Ascending aorta (tissue), 2 donors: ENCODE measurements at regions not wholly inside any gene's neighbourhood (a gene's known extent, or its start where the extent isn't known, plus 50 kb on each side); places are given as distances from the start of the nearest gene placed in this dataset.

Experiments used
- DNase-seq, 2 donors: peaks; one replicate each; pipeline ENCODE4 v3.0.0-alpha.2; 2019; ENCODE audit warnings: low spot score in 2 of 2
- H3K27ac ChIP-seq, 2 donors: fragments of 200-600 bp; sonication (generic); one replicate each; pipeline ENCODE4 v1.5.1; 2016 to 2017; ENCODE audit warnings: mild to moderate bottlenecking in 1 of 2
- H3K27me3 ChIP-seq: fragments of 200-600 bp; sonication (generic); one replicate; pipeline ENCODE4 v1.5.1; 2017
- H3K36me3 ChIP-seq, 2 donors: fragments of 200-600 bp; sonication (generic); one replicate each; pipeline ENCODE4 v1.5.1; 2016
- H3K4me1 ChIP-seq, 2 donors: fragments of 200-600 bp; sonication (generic); one replicate each; pipeline ENCODE4 v1.5.1; 2016 to 2017; ENCODE audit warnings: mild to moderate bottlenecking in 1 of 2
- H3K4me3 ChIP-seq, 2 donors: fragments of 200-600 bp; sonication (generic); one replicate each; pipeline ENCODE4 v1.5.1; 2016 to 2017; ENCODE audit warnings: mild to moderate bottlenecking in 1 of 2
- H3K9me3 ChIP-seq, 2 donors: fragments of 200-600 bp; sonication (generic); one replicate each; pipeline ENCODE4 v1.5.1; 2016
- CTCF ChIP-seq, 3 experiments: fragments of 200-600 bp in 2 of 3; fragments of 450-650 bp in 1 of 3; sonication (generic) in 2 of 3; IDR thresholded peaks; one replicate each; pipeline ENCODE4 v1.5.1; 2016 to 2019; ENCODE audit warnings: antibody characterized with exemption in 3 of 3, mild to moderate bottlenecking in 1 of 3, moderate library complexity in 1 of 3
- intact Hi-C: fragments of 100-400 bp; cut with DNase I; formaldehyde crosslinking; loops from one replicate; pipeline ENCODE4 v1.15.1; 2023

- Histone ChIP-seq H3K4me1 (no peaks in the 10 kb centered on the region), H3K9me3 (no peaks in the 10 kb centered on the region), H3K27ac (no peak overlapping the region), H3K27me3 (no peaks in the 10 kb centered on the region), H3K4me3 (no peak overlapping the region), H3K36me3 (no peaks in the 10 kb centered on the region)
- no peak for DNase-seq
- no peak for TF ChIP-seq CTCF (IDR thresholded peaks at IDR 0.05)
- intact Hi-C loops = no loop called here
Observed at GRCh38 chr5:2259494-2260107, 376.9 kb upstream of the IRX4 start.

- intact Hi-C loops = no loop called here
Observed at GRCh38 chr5:2258861-2259260, 376.1 kb upstream of the IRX4 start.

GRCh38 chr5:2257326-2258244 is 374.9 kb upstream of the IRX4 start:
- no peak for TF ChIP-seq CTCF (IDR thresholded peaks at IDR 0.05)
- Histone ChIP-seq H3K27me3 (no peaks in the 10 kb centered on the region), H3K9me3 (no peaks in the 10 kb centered on the region), H3K4me3 (no peak overlapping the region), H3K36me3 (no peaks in the 10 kb centered on the region), H3K4me1 (no peaks in the 10 kb centered on the region), H3K27ac (no peak overlapping the region)
- DNase-seq = no peak
- intact Hi-C loops = no loop called here

More at GRCh38 chr5:2258861-2259260, 376.1 kb upstream of the IRX4 start:
- Histone ChIP-seq H3K4me1 (no peaks in the 10 kb centered on the region), H3K27me3 (no peaks in the 10 kb centered on the region), H3K27ac (no peak overlapping the region), H3K9me3 (no peaks in the 10 kb centered on the region), H3K4me3 (no peak overlapping the region), H3K36me3 (no peaks in the 10 kb centered on the region)
- TF ChIP-seq CTCF (IDR thresholded peaks at IDR 0.05) = no peak
- no peak for DNase-seq

DNA sequence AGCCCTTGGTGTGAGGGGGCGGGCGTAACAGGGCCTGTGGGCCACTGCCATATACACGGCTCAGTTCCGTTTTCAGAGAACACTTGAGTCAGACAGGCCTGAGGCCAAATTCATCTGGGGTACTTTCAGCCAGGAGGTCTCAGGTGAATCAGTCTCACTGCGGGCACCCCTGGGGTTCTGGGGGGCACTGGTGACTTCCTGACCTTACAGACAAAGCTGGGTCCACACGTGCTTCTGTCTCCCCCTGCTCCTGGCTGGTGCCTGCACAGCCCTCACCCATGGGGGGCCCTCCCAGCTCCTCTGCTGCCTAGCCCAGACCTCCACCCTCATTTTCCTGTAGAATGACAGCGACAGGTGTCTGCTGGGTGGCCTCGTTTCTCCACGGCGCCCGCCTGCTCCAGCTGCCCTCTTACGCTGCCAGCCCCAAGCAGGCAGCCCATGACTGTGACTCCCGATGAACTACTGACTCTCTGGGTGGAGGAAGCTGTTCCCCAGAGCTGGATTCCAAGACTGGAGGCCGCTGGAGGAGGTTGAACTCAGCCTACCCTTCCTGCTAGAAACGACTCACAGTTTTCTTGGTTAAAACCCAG is 374.1 kb upstream of the IRX4 start:
- no peak overlapping the region for H3K4me3 ChIP-seq
- no peaks in the 10 kb centered on the region for H3K4me1 ChIP-seq
- DNase-seq = no peak
- H3K36me3 ChIP-seq = no peaks in the 10 kb centered on the region
- no peak overlapping the region for H3K27ac ChIP-seq
- no peaks in the 10 kb centered on the region for H3K27me3 ChIP-seq
- intact Hi-C loops = no loop called here
- H3K9me3 ChIP-seq = no peaks in the 10 kb centered on the region
- no peak for TF ChIP-seq CTCF (IDR thresholded peaks at IDR 0.05)

DNA sequence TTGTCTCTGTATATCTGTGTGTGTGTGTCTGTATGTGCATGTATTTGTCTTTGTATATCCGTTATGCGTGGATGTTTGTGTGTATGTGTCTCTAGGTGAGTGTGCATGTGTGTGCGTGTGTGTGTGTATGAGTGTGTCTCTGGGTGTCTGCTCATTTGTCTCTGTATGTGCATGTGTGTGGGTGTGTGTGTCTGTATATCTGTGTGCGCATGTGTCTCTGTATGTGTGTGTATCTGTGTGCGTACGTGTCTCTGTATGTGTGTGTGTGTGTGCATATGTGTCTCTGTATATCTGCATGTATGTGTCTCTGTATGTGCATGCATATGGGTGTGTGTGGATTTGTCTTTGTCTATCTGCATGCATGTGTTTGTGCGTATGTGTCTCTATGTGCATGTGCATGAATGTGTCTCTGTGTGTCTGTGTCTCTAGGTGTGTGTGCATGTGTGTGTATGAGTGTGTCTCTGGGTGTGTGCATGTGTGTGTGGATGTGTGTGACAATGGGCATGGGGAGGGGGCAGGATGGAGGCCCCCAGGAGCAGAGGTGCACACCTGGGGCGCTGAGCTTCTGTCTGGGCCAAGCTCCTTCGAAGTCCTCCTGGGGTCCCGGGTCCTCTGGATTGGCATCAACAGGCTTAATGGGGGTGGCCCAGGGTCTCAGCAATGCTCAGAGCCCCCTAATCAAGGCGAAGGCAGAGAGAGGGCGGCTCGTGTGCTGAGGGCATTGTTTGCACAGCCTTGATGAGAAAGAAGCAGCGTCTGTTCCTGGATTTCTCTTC is 373.4 kb upstream of the IRX4 start:
- Histone ChIP-seq H3K4me3 (no peak overlapping the region), H3K36me3 (no peaks in the 10 kb centered on the region), H3K9me3 (no peaks in the 10 kb centered on the region), H3K27me3 (no peaks in the 10 kb centered on the region), H3K4me1 (no peaks in the 10 kb centered on the region), H3K27ac (no peak overlapping the region)
- DNase-seq = no peak
- intact Hi-C loops = no loop called here
- no peak for TF ChIP-seq CTCF (IDR thresholded peaks at IDR 0.05)
